PC-3 (cell line): ENCODE measurements at regions not wholly inside any gene's neighbourhood (a gene's known extent, or its start where the extent isn't known, plus 50 kb on each side); places are given as distances from the start of the nearest gene placed in this dataset.

Source experiments
- ATAC-seq: fragments of 200-7000 bp; cut with Tn5 transposase; 2 replicates; pipeline ENCODE4 v1.9.1; 2020; ENCODE audit warnings: mild to moderate bottlenecking, moderate library complexity
- BruUV-seq: library from RNA; stranded (reverse); fragments of 400-500 nt; replicated peaks from 2 replicates; lab custom pipeline; 2021; lab: Mats Ljungman, UMichigan
- CTCF ChIA-PET: fragments of 300-600 bp; sonication (Branson Sonifier 250); formaldehyde crosslinking; loops from one replicate; lab custom pipeline; 2022; ENCODE audit warnings: antibody characterized with exemption; lab: Charles Lee
- POLR2A ChIA-PET: fragments of 300-600 bp; sonication (Branson Sonifier 250); formaldehyde crosslinking; loops from one replicate; lab custom pipeline; 2022; ENCODE audit warnings: antibody characterized with exemption; ENCODE audit not compliant: unreplicated experiment; lab: Charles Lee
- DNase-seq: peaks from one replicate; pipeline ENCODE4 v3.0.0-alpha.2; 2015
- H2AFZ ChIP-seq: fragments of 300-600 bp; sonication (generic); 2 replicates; pipeline ENCODE4 v1.6.0; 2016; ENCODE audit warnings: antibody characterized with exemption, low read length
- H3F3A ChIP-seq: fragments of 300-600 bp; sonication (generic); one replicate; pipeline ENCODE4 v1.6.0; 2017; ENCODE audit warnings: antibody characterized with exemption, low read length, control low read depth, mild to moderate bottlenecking; ENCODE audit not compliant: unreplicated experiment
- H3K27ac ChIP-seq: fragments of 300-600 bp; sonication (generic); 2 replicates; pipeline ENCODE4 v1.5.1; 2016; ENCODE audit warnings: mild to moderate bottlenecking, low read length
- H3K27me3 ChIP-seq: fragments of 300-600 bp; sonication (generic); 2 replicates; pipeline ENCODE4 v1.6.1; 2016; ENCODE audit warnings: low read length, mixed read lengths
- H3K36me3 ChIP-seq: fragments of 300-600 bp; sonication (generic); 2 replicates; pipeline ENCODE4 v1.6.1; 2016; ENCODE audit warnings: low read depth, mixed run types, low read length, mixed read lengths
- H3K4me1 ChIP-seq: fragments of 300-600 bp; sonication (generic); 2 replicates; pipeline ENCODE4 v1.5.1; 2016; ENCODE audit warnings: low read length; ENCODE audit not compliant: insufficient read depth
- H3K4me2 ChIP-seq: fragments of 300-600 bp; sonication (generic); 2 replicates; pipeline ENCODE4 v1.6.0; 2016; ENCODE audit warnings: low read length
- H3K4me3 ChIP-seq: fragments of 300-600 bp; sonication (generic); 2 replicates; pipeline ENCODE4 v1.5.1; 2016; ENCODE audit warnings: mild to moderate bottlenecking, low read length, mixed read lengths
- H3K79me2 ChIP-seq: fragments of 300-600 bp; sonication (generic); 2 replicates; pipeline ENCODE4 v1.6.1; 2017; ENCODE audit warnings: low read length, mixed read lengths
- H3K9ac ChIP-seq: fragments of 300-600 bp; sonication (generic); 2 replicates; pipeline ENCODE4 v1.6.0; 2016; ENCODE audit warnings: mild to moderate bottlenecking, low read length
- H3K9me2 ChIP-seq: fragments of 300-600 bp; sonication (generic); replicated peaks from 2 replicates; pipeline ENCODE4 v1.6.1; 2016; ENCODE audit warnings: mixed run types, low read length, mixed read lengths
- H3K9me3 ChIP-seq: fragments of 300-600 bp; sonication (generic); 2 replicates; pipeline ENCODE4 v1.6.1; 2016; ENCODE audit warnings: low read length, mixed read lengths
- H4K20me1 ChIP-seq: fragments of 300-600 bp; sonication (generic); 2 replicates; pipeline ENCODE4 v1.6.1; 2016; ENCODE audit warnings: low read length, mixed read lengths
- CTCF ChIP-seq: fragments of 300-600 bp; sonication (generic); conservative IDR thresholded peaks from 2 replicates; pipeline ENCODE4 v1.5.1; 2017; ENCODE audit warnings: antibody characterized with exemption, low read depth, mild to moderate bottlenecking, low read length
- EZH2 ChIP-seq: fragments of 300-600 bp; sonication (generic); IDR thresholded peaks from one replicate; pipeline ENCODE4 v1.6.1; 2017; ENCODE audit warnings: antibody characterized with exemption, mild to moderate bottlenecking, low read length; ENCODE audit not compliant: unreplicated experiment
- EZH2phosphoT487 ChIP-seq: fragments of 300-600 bp; sonication (generic); IDR thresholded peaks from 2 replicates; pipeline ENCODE4 v1.6.1; 2018; ENCODE audit warnings: mild to moderate bottlenecking, antibody characterized with exemption, low read length, borderline replicate concordance
- intact Hi-C: fragments of 100-400 bp; cut with micrococcal nuclease; formaldehyde crosslinking; loops from 2 replicates; pipeline ENCODE4 v1.9.0; 2023

GRCh38 chr3:18890449-18890848 is 257.9 kb upstream of the KCNH8 start:
- H3K27ac ChIP-seq = no peak overlapping the region
- H3K79me2 ChIP-seq = no peaks in the 10 kb centered on the region
- ATAC-seq = peak; percentile 59
- no peaks in the 10 kb centered on the region for H4K20me1 ChIP-seq
- no peaks in the 10 kb centered on the region for H3K9me3 ChIP-seq
- ChIA-PET POLR2A (no interaction called here), CTCF (interaction anchor here (0.6 kb wide), 2 partner anchors 9 to 501 kb away, joined by 3 to 4 read pairs; no protein-coding TSS in a partner anchor)
- peaks cover 18% of the 10 kb centered on the region; the same call in 1 of the 2 replicates for H3K27me3 ChIP-seq
- no peak overlapping the region for H2AFZ ChIP-seq
- H3K4me2 ChIP-seq = peak overlapping the region; percentile 13; the same call in 1 of the 2 replicates
- DNase-seq = peak; percentile 41
- intact Hi-C loops = no loop called here
- no peaks in the 10 kb centered on the region for H3K9me2 ChIP-seq
- no peaks in the 10 kb centered on the region for H3K36me3 ChIP-seq
- TF ChIP-seq EZH2 (no peak), CTCF (no peak), EZH2phosphoT487 (no peak)
- BruUV-seq = no TSS peak
- no peak overlapping the region for H3K4me3 ChIP-seq
- no peaks in the 10 kb centered on the region for H3F3A ChIP-seq
- H3K4me1 ChIP-seq = 0 out of 2 replicates have a peak, but pooled peaks cover 5% of the 10 kb centered on the region
- H3K9ac ChIP-seq = no peak overlapping the region

- intact Hi-C loops = loop anchor here (1.0 kb wide), 1 partner anchor 99 kb away; no protein-coding TSS in a partner anchor
- no peak for DNase-seq
- BruUV-seq = no TSS peak
- ChIA-PET POLR2A (no interaction called here), CTCF (interaction anchor here (0.8 to 1.2 kb wide), 2 partner anchors 99 to 1052 kb away, joined by 3 read pairs; no protein-coding TSS in a partner anchor)
- H3F3A ChIP-seq = no peaks in the 10 kb centered on the region
- no peak overlapping the region for H2AFZ ChIP-seq
- no peaks in the 10 kb centered on the region for H3K9me3 ChIP-seq
- no peaks in the 10 kb centered on the region for H3K36me3 ChIP-seq
- no peak overlapping the region for H3K4me2 ChIP-seq
- no peaks in the 10 kb centered on the region for H4K20me1 ChIP-seq
- no peaks in the 10 kb centered on the region for H3K79me2 ChIP-seq
- no peak for TF ChIP-seq CTCF
- TF ChIP-seq EZH2phosphoT487 = no peak
- no peak for TF ChIP-seq EZH2
- ATAC-seq = no peak
- H3K9me2 ChIP-seq = no peaks in the 10 kb centered on the region
- no peak overlapping the region for H3K4me3 ChIP-seq
- peaks cover 9% of the 10 kb centered on the region; the same call in 1 of the 2 replicates for H3K27me3 ChIP-seq
- H3K9ac ChIP-seq = no peak overlapping the region
- H3K27ac ChIP-seq = no peak overlapping the region
- 0 out of 2 replicates have a peak, but pooled peaks cover 5% of the 10 kb centered on the region for H3K4me1 ChIP-seq
Measured at GRCh38 chr3:18888819-18889218, 259.5 kb upstream of the KCNH8 start.

GRCh38 chr3:18888370-18888769 is 259.9 kb upstream of the KCNH8 start:
- intact Hi-C loops = loop anchor here (1.0 kb wide), 1 partner anchor 100 kb away; no protein-coding TSS in a partner anchor
- Histone ChIP-seq H3K27me3 (peaks cover 9% of the 10 kb centered on the region; the same call in 1 of the 2 replicates), H3K27ac (no peak overlapping the region), H4K20me1 (no peaks in the 10 kb centered on the region), H2AFZ (no peak overlapping the region), H3K79me2 (no peaks in the 10 kb centered on the region), H3K4me3 (no peak overlapping the region), H3K4me2 (no peak overlapping the region), H3K9me3 (no peaks in the 10 kb centered on the region), H3K36me3 (no peaks in the 10 kb centered on the region), H3K9ac (no peak overlapping the region), H3K9me2 (no peaks in the 10 kb centered on the region), H3K4me1 (0 out of 2 replicates have a peak, but pooled peaks cover 5% of the 10 kb centered on the region), H3F3A (no peaks in the 10 kb centered on the region)
- ATAC-seq = no peak
- ChIA-PET CTCF (interaction anchor here (0.8 to 1.2 kb wide), 2 partner anchors 100 to 1052 kb away, joined by 3 read pairs; no protein-coding TSS in a partner anchor), POLR2A (no interaction called here)
- DNase-seq = peak; percentile 23
- TF ChIP-seq CTCF (peak; percentile 46), EZH2phosphoT487 (no peak), EZH2 (no peak)
- no TSS peak for BruUV-seq
